HCT116 (cell line): ENCODE measurements at regions not wholly inside any gene's neighbourhood (a gene's known extent, or its start where the extent isn't known, plus 50 kb on each side); places are given as distances from the start of the nearest gene placed in this dataset.

ENCODE experiments used
- ATAC-seq: fragments of 200-7000 bp; cut with Tn5 transposase; 2 replicates; pipeline ENCODE4 v1.9.1; 2020; ENCODE audit warnings: mild to moderate bottlenecking, moderate library complexity
- BruUV-seq: library from RNA; stranded (reverse); fragments of 400-500 nt; replicated peaks from 2 replicates; lab custom pipeline; 2021; lab: Mats Ljungman, UMichigan
- CTCF ChIA-PET: fragments of 300-600 bp; sonication (Branson Sonifier 250); formaldehyde crosslinking; loops from one replicate; lab custom pipeline; 2021; ENCODE audit warnings: antibody characterized with exemption; lab: Charles Lee
- POLR2A ChIA-PET: fragments of 300-600, 350-600 bp; sonication (Branson Sonifier 250); formaldehyde crosslinking; loops from one replicate; lab custom pipeline; 2021; ENCODE audit warnings: antibody characterized with exemption; lab: Charles Lee
- RAD21 ChIA-PET, 2 experiments: fragments of 300-600 bp; sonication (Branson Sonifier 250); formaldehyde crosslinking; loops; one replicate each; lab custom pipeline; 2023; ENCODE audit warnings: low total read pairs in 2 of 2; ENCODE audit not compliant: uncharacterized antibody in 2 of 2, unreplicated experiment in 2 of 2, low non-redundant PET in 1 of 2; lab: Charles Lee
- DNase-seq: peaks from one replicate; pipeline ENCODE4 v3.0.0-alpha.2; 2010; ENCODE audit warnings: low read depth, low spot score
- H2AFZ ChIP-seq: fragments of 200-600 bp; shearing (Covaris generic), sonication (generic); 2 replicates; pipeline ENCODE4 v1.6.1; 2017; ENCODE audit warnings: low read depth, mixed run types, mixed read lengths, antibody characterized with exemption, low read length; ENCODE audit not compliant: poor library complexity, severe bottlenecking
- H3K27ac ChIP-seq: 2 replicates; pipeline ENCODE4 v1.5.1; 2012; ENCODE audit warnings: low read depth, low read length
- H3K27me3 ChIP-seq: fragments of 200-600 bp; sonication (generic); 2 replicates; pipeline ENCODE4 v1.6.1; 2016; ENCODE audit warnings: mixed run types, low read length, mixed read lengths; ENCODE audit not compliant: insufficient read depth
- H3K36me3 ChIP-seq, 2 experiments: fragments of 200-500 bp in 1 of 2; fragments of 200-600 bp in 1 of 2; sonication (Bioruptor generic) in 1 of 2; sonication (generic) in 1 of 2; 2 replicates each; pipeline versions ENCODE4 v1.5.1 to v1.6.1; 2014 to 2016; ENCODE audit warnings: low read length in 2 of 2, inconsistent platforms in 1 of 2, mixed read lengths in 1 of 2, mixed run types in 1 of 2; ENCODE audit not compliant: insufficient read depth in 2 of 2, control insufficient read depth in 1 of 2
- H3K4me1 ChIP-seq, 2 experiments: fragments of 200-600 bp in 1 of 2; sonication (generic) in 1 of 2; 2 replicates each; pipeline versions ENCODE4 v1.5.1 to v1.6.1; 2012 to 2017; ENCODE audit warnings: low read length in 2 of 2, inconsistent platforms in 1 of 2, mild to moderate bottlenecking in 1 of 2, mixed read lengths in 1 of 2, mixed run types in 1 of 2, moderate library complexity in 1 of 2; ENCODE audit not compliant: insufficient read depth in 2 of 2, control insufficient read depth in 1 of 2
- H3K4me2 ChIP-seq: fragments of 200-600 bp; sonication (generic); 2 replicates; pipeline ENCODE4 v1.6.1; 2017; ENCODE audit warnings: mixed run types, low read length, mixed read lengths
- H3K4me3 ChIP-seq, 2 experiments: fragments of 200-600 bp in 1 of 2; sonication (generic) in 1 of 2; replicated peaks in 1 of 2; 2 replicates each; pipeline ENCODE4 v1.5.1; 2011 to 2016; ENCODE audit warnings: low read length in 2 of 2, control low read depth in 1 of 2, low read depth in 1 of 2, mild to moderate bottlenecking in 1 of 2, mixed read lengths in 1 of 2, mixed run types in 1 of 2
- H3K79me2 ChIP-seq: fragments of 200-600 bp; sonication (generic); 2 replicates; pipeline ENCODE4 v1.6.1; 2017; ENCODE audit warnings: mild to moderate bottlenecking, mixed run types, low read length, moderate library complexity, mixed read lengths; ENCODE audit not compliant: insufficient read depth
- H3K9ac ChIP-seq: fragments of 200-600 bp; sonication (generic); 2 replicates; pipeline ENCODE4 v1.6.1; 2016; ENCODE audit warnings: low read length, mixed read lengths
- H3K9me2 ChIP-seq: fragments of 200-600 bp; sonication (generic), shearing (Covaris generic); 2 replicates; pipeline ENCODE4 v1.6.1; 2017; ENCODE audit warnings: mixed run types, mild to moderate bottlenecking, moderate library complexity; ENCODE audit not compliant: insufficient read depth
- H3K9me3 ChIP-seq, 2 experiments: fragments of 200-500 bp in 1 of 2; fragments of 200-600 bp in 1 of 2; sonication (Bioruptor generic) in 1 of 2; sonication (generic) in 1 of 2; 2 replicates each; pipeline ENCODE4 v1.6.1; 2014 to 2017; ENCODE audit warnings: low read length in 2 of 2, mixed read lengths in 2 of 2, inconsistent platforms in 1 of 2, low read depth in 1 of 2, mild to moderate bottlenecking in 1 of 2, mixed run types in 1 of 2, moderate library complexity in 1 of 2; ENCODE audit not compliant: control insufficient read depth in 1 of 2, insufficient read depth in 1 of 2
- H4K20me1 ChIP-seq: fragments of 200-600 bp; sonication (generic), shearing (Covaris generic); 2 replicates; pipeline ENCODE4 v1.6.1; 2017; ENCODE audit warnings: mixed run types, mild to moderate bottlenecking, moderate library complexity; ENCODE audit not compliant: insufficient read depth
- CBX3 ChIP-seq: IDR thresholded peaks from 2 replicates; pipeline ENCODE4 v1.6.1; 2012; ENCODE audit warnings: low read depth
- CEBPB ChIP-seq: IDR thresholded peaks from 2 replicates; pipeline ENCODE4 v1.6.1; 2012; ENCODE audit warnings: low read depth
- EGR1 ChIP-seq: IDR thresholded peaks from 2 replicates; pipeline ENCODE4 v1.6.1; 2012; ENCODE audit warnings: low read depth
- ELF1 ChIP-seq: IDR thresholded peaks from 2 replicates; pipeline ENCODE4 v1.6.1; 2012; ENCODE audit warnings: low read depth, borderline replicate concordance
- EZH2phosphoT487 ChIP-seq: fragments of 200-600 bp; IDR thresholded peaks from 2 replicates; pipeline ENCODE4 v1.6.1; 2018; ENCODE audit warnings: antibody characterized with exemption, borderline replicate concordance
- FOSL1 ChIP-seq: IDR thresholded peaks from 2 replicates; pipeline ENCODE4 v1.6.1; 2012; ENCODE audit warnings: low read depth
- JUND ChIP-seq: IDR thresholded peaks from 2 replicates; pipeline ENCODE4 v1.6.1; 2012
- POLR2AphosphoS5 ChIP-seq: IDR thresholded peaks from 2 replicates; pipeline ENCODE4 v1.6.1; 2011; ENCODE audit warnings: mild to moderate bottlenecking, low read depth, low read length, moderate library complexity
- RAD21 ChIP-seq: IDR thresholded peaks from 2 replicates; pipeline ENCODE4 v1.6.1; 2012; ENCODE audit warnings: low read depth, mild to moderate bottlenecking
- SIN3A ChIP-seq: IDR thresholded peaks from 2 replicates; pipeline ENCODE4 v1.6.1; 2012; ENCODE audit warnings: low read depth
- SP1 ChIP-seq: IDR thresholded peaks from 2 replicates; pipeline ENCODE4 v1.6.1; 2012; ENCODE audit warnings: low read depth
- SRF ChIP-seq: IDR thresholded peaks from 2 replicates; pipeline ENCODE4 v1.6.1; 2012; ENCODE audit warnings: low read depth
- TCF7L2 ChIP-seq: IDR thresholded peaks from 2 replicates; pipeline ENCODE4 v1.7.0; 2011; ENCODE audit warnings: borderline replicate concordance, inconsistent platforms; ENCODE audit not compliant: insufficient read depth, insufficient read length; ENCODE audit errors: extremely low read depth
- ZFX ChIP-seq: fragments of 450-650 bp; IDR thresholded peaks from 2 replicates; pipeline ENCODE4 v1.6.1; 2017
- intact Hi-C: fragments of 100-400 bp; cut with micrococcal nuclease; formaldehyde crosslinking; loops from 2 replicates; pipeline ENCODE4 v1.10.0; 2022
- TF ChIP-seq, protein P1 (sequence below): IDR thresholded peaks from 2 replicates; pipeline ENCODE4 v1.6.1; 2012
- TF ChIP-seq, protein P2 (sequence below): IDR thresholded peaks from 2 replicates; pipeline ENCODE4 v1.6.1; 2011; ENCODE audit warnings: mild to moderate bottlenecking, low read length, moderate library complexity; ENCODE audit not compliant: insufficient replicate concordance; ENCODE audit errors: extremely low read depth
- TF ChIP-seq, protein P3 (sequence below), 3 experiments: fragments of 200-600 bp in 1 of 3; sonication (generic) in 1 of 3; IDR thresholded peaks in 2 of 3; conservative IDR thresholded peaks in 1 of 3; 2 replicates each; pipeline ENCODE4 v1.5.1; 2012 to 2017; ENCODE audit warnings: low read depth in 2 of 3, low read length in 2 of 3, antibody characterized with exemption in 1 of 3, borderline replicate concordance in 1 of 3, control low read depth in 1 of 3, mild to moderate bottlenecking in 1 of 3, mixed read lengths in 1 of 3, mixed run types in 1 of 3, moderate library complexity in 1 of 3; ENCODE audit not compliant: insufficient read depth in 1 of 3

DNA sequence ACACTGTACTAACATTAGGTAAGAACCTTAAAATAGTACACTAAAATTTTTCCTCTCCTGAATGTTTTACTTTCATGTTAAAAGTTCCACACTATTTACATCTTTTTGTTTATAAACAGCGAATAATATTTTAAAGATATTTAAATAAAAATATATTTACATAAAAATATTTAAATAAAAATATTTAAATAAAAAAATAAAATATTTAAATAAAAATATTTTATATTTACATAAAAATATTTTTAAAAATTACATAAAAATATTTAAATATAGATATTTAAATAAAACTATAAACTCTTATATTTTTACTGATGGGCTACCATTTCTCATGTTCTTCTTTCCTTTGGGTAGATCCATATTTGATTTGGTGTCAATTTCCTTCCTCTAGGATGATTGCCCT, 619.0 kb downstream of the ANKRD7 start:
- DNase-seq = no peak

More for the DNA sequence above, 619.0 kb downstream of the ANKRD7 start:
- Histone ChIP-seq H3K79me2 (no peaks in the 10 kb centered on the region), H3K4me2 (no peak overlapping the region), H3K27ac (no peak overlapping the region), H3K4me1 (no peaks in the 10 kb centered on the region), H3K36me3 (no peaks in the 10 kb centered on the region), H3K9ac (no peak overlapping the region), H3K27me3 (no peaks in the 10 kb centered on the region), H3K9me3 (no peaks in the 10 kb centered on the region), H4K20me1 (no peaks in the 10 kb centered on the region), H2AFZ (no peak overlapping the region), H3K4me3 (no peak overlapping the region), H3K9me2 (no peaks in the 10 kb centered on the region)
- BruUV-seq = no TSS peak
- ChIA-PET POLR2A (no interaction called here), RAD21 (no interaction called here), CTCF (no interaction called here)
- intact Hi-C loops = no loop called here
- ATAC-seq = no peak
- TF ChIP-seq SP1 = no peak
- no peak for TF ChIP-seq EZH2phosphoT487
- TF ChIP-seq RAD21 = no peak
- no peak for TF ChIP-seq FOSL1
- TF ChIP-seq, protein P1, sequence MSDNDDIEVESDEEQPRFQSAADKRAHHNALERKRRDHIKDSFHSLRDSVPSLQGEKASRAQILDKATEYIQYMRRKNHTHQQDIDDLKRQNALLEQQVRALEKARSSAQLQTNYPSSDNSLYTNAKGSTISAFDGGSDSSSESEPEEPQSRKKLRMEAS = no peak
- TF ChIP-seq SIN3A = no peak
- no peak for TF ChIP-seq EGR1
- TF ChIP-seq POLR2AphosphoS5 = no peak
- TF ChIP-seq CEBPB = no peak
- TF ChIP-seq ZFX = no peak
- TF ChIP-seq, protein P2, sequence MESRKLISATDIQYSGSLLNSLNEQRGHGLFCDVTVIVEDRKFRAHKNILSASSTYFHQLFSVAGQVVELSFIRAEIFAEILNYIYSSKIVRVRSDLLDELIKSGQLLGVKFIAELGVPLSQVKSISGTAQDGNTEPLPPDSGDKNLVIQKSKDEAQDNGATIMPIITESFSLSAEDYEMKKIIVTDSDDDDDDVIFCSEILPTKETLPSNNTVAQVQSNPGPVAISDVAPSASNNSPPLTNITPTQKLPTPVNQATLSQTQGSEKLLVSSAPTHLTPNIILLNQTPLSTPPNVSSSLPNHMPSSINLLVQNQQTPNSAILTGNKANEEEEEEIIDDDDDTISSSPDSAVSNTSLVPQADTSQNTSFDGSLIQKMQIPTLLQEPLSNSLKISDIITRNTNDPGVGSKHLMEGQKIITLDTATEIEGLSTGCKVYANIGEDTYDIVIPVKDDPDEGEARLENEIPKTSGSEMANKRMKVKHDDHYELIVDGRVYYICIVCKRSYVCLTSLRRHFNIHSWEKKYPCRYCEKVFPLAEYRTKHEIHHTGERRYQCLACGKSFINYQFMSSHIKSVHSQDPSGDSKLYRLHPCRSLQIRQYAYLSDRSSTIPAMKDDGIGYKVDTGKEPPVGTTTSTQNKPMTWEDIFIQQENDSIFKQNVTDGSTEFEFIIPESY = no peak
- no peak for TF ChIP-seq SRF
- TF ChIP-seq, protein P3, sequence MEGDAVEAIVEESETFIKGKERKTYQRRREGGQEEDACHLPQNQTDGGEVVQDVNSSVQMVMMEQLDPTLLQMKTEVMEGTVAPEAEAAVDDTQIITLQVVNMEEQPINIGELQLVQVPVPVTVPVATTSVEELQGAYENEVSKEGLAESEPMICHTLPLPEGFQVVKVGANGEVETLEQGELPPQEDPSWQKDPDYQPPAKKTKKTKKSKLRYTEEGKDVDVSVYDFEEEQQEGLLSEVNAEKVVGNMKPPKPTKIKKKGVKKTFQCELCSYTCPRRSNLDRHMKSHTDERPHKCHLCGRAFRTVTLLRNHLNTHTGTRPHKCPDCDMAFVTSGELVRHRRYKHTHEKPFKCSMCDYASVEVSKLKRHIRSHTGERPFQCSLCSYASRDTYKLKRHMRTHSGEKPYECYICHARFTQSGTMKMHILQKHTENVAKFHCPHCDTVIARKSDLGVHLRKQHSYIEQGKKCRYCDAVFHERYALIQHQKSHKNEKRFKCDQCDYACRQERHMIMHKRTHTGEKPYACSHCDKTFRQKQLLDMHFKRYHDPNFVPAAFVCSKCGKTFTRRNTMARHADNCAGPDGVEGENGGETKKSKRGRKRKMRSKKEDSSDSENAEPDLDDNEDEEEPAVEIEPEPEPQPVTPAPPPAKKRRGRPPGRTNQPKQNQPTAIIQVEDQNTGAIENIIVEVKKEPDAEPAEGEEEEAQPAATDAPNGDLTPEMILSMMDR (IDR thresholded peaks at IDR 0.05 in 2 of 3, conservative IDR thresholded peaks at IDR 0.05 in 1 of 3; ENCODE audit: borderline replicate concordance in 1 of 3, insufficient read depth in 1 of 3, low read depth in 2 of 3, low read length in 2 of 3) = no peak
- TF ChIP-seq ELF1 = no peak
- TF ChIP-seq CBX3 = no peak
- no peak for TF ChIP-seq TCF7L2
- no peak for TF ChIP-seq JUND
